Stimulated activated naive CD8-positive, alpha-beta T cell treated with anti-CD3 and anti-CD28 coated beads, Interleukin-15, Interleukin-2, amounts not matched to agents 100 ng/mL and 50 ng/mL, for 24 hours (primary cell): ENCODE measurements at regions not wholly inside any gene's neighbourhood (a gene's known extent, or its start where the extent isn't known, plus 50 kb on each side); places are given as distances from the start of the nearest gene placed in this dataset.

ENCODE experiments used
- H3K27ac Mint-ChIP-seq: one replicate; pipeline ENCODE4 v1.8.0; 2021; ENCODE audit warnings: mild to moderate bottlenecking, mixed read lengths
- H3K27me3 Mint-ChIP-seq: one replicate; pipeline ENCODE4 v1.8.0; 2021; ENCODE audit warnings: mixed read lengths
- H3K36me3 Mint-ChIP-seq: one replicate; pipeline ENCODE4 v1.8.0; 2021; ENCODE audit warnings: low read depth, mixed read lengths
- H3K4me1 Mint-ChIP-seq: one replicate; pipeline ENCODE4 v1.8.0; 2021; ENCODE audit warnings: low read depth, mixed read lengths
- H3K4me3 Mint-ChIP-seq: one replicate; pipeline ENCODE4 v1.8.0; 2021; ENCODE audit warnings: mild to moderate bottlenecking, mixed read lengths
- H3K9me3 Mint-ChIP-seq: one replicate; pipeline ENCODE4 v1.8.0; 2021; ENCODE audit warnings: mixed read lengths

DNA sequence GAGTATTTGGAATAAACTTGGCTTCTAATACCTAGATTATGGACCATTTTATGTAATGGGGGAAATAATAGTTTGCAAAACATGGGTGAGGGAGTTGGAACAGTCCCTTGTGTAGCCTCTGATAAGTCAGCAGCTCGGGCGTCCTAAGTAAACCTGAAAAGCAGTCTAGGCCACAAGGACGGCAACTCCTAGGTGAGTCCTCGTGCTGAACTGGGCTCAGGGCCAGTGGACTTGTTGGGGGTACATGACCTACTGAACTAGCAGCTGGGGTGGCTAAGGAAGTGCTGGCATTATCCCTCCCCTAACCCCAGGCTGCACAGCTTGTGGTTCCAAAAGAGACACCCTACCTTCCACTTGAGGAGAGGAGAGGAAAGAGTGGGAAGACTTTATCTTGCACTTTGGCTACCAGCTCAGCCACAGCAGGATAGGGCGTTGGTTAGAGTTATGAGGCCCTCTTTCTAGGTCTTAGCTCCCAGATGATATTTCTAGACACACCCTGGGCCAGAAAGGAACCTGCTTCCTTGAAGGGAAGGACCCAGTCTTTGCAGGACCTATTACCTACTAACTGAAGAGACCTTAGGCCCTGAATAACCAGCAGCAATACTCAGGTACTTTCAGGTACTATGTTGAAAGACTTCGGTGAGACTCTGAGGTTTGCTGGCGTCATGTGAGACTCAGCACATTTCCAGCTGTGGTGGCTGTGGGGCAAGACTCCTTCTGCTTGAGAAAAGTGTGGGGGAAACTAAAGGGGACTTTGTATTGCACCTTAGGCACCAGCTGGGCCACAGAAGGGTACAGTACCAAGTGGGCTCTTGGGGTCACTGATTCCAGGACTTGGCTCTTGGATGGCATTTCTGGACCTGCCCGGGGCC lies 71.0 kb downstream of the AQP4 start:
- Mint-ChIP-seq H3K4me3 (no peak overlapping the region), H3K4me1 (no peaks in the 10 kb centered on the region), H3K27me3 (no peaks in the 10 kb centered on the region), H3K36me3 (no peaks in the 10 kb centered on the region), H3K9me3 (peaks cover 7% of the 10 kb centered on the region), H3K27ac (no peak overlapping the region)

DNA sequence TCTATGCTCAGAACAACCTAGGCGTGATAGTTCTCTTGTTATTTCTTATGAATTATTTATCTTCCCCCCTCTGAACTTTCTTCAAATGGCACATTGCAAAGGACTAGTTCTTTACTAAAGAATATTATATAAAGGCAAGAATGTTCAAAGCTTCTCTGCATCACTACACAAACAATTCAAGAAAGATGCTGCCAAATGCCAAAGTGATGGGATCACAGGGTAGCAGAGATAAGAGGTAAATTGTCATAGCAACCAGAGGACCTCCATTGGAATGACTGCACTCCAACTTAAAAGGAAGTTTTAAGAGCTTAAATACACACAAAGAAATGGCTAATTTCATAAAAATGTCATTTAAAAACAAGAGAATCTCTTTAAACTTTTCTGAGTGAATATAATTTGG lies 72.8 kb downstream of the AQP4 start:
- H3K27me3 Mint-ChIP-seq = no peaks in the 10 kb centered on the region
- H3K4me3 Mint-ChIP-seq = no peak overlapping the region
- H3K9me3 Mint-ChIP-seq = peaks cover 3% of the 10 kb centered on the region
- no peaks in the 10 kb centered on the region for H3K36me3 Mint-ChIP-seq
- no peak overlapping the region for H3K27ac Mint-ChIP-seq
- H3K4me1 Mint-ChIP-seq = no peaks in the 10 kb centered on the region

DNA sequence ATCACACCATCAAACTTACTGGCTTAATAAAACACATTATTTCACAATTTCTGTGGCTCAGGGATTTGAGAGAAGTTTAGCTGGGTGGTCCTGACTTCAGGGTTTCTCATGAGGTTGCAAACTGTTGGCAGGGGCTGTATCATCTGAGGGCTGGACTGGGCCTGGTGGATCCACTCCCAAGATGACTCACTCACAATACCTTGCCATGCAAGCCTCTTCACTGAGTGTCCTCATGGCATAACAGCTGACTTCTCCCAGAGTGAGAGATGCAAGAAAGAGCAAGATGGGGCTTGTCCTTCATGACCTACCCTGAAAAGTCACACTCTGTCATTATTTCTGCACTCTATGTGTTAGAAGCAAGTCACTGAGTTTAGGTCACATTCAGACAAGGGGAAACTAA lies 73.8 kb downstream of the AQP4 start:
- no peaks in the 10 kb centered on the region for H3K4me1 Mint-ChIP-seq
- no peaks in the 10 kb centered on the region for H3K27me3 Mint-ChIP-seq
- peaks cover 3% of the 10 kb centered on the region for H3K9me3 Mint-ChIP-seq
- no peaks in the 10 kb centered on the region for H3K36me3 Mint-ChIP-seq
- no peak overlapping the region for H3K4me3 Mint-ChIP-seq
- H3K27ac Mint-ChIP-seq = no peak overlapping the region

DNA sequence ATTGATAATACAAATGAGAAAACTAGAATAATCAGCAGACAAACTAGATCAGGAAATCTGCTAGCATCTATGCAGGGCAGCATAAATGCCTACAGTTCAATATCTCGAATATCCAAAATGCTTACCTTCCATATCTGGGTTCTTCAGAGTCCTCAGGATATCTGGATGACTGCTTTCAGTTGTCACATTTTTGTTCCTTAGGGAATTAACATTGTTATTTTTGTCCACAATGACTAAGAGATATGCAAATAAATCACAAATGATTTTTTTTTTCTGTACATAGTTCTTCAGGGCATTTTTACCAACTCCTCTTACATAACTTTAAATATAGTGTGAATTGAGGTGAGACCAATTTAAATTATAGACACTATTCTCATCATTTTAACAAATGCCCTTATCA lies 80.9 kb downstream of the AQP4 start:
- Mint-ChIP-seq H3K4me3 (no peak overlapping the region), H3K4me1 (no peaks in the 10 kb centered on the region), H3K27me3 (no peaks in the 10 kb centered on the region), H3K36me3 (no peaks in the 10 kb centered on the region), H3K27ac (no peak overlapping the region), H3K9me3 (no peaks in the 10 kb centered on the region)

DNA sequence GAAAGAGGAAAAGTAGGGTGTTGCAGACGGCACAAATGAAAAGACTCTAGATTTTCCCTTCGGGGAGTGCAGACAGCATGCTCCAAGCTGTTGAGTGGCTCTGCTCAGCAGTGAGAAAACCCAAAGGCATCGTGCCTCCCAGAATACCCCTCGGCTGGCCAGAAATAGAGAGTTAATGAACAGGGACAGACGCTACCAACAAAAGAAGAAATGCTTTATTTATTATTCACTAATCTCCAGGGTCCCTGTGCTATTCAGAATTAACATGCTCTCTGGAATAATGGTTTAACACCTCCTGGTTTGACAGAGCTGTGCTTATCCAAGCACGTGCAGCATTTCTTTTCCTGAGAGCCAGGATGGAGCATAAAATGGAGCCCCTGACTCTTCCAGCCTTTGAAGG lies 82.3 kb downstream of the AQP4 start:
- H3K27me3 Mint-ChIP-seq = no peaks in the 10 kb centered on the region
- H3K4me3 Mint-ChIP-seq = no peak overlapping the region
- no peaks in the 10 kb centered on the region for H3K36me3 Mint-ChIP-seq

DNA sequence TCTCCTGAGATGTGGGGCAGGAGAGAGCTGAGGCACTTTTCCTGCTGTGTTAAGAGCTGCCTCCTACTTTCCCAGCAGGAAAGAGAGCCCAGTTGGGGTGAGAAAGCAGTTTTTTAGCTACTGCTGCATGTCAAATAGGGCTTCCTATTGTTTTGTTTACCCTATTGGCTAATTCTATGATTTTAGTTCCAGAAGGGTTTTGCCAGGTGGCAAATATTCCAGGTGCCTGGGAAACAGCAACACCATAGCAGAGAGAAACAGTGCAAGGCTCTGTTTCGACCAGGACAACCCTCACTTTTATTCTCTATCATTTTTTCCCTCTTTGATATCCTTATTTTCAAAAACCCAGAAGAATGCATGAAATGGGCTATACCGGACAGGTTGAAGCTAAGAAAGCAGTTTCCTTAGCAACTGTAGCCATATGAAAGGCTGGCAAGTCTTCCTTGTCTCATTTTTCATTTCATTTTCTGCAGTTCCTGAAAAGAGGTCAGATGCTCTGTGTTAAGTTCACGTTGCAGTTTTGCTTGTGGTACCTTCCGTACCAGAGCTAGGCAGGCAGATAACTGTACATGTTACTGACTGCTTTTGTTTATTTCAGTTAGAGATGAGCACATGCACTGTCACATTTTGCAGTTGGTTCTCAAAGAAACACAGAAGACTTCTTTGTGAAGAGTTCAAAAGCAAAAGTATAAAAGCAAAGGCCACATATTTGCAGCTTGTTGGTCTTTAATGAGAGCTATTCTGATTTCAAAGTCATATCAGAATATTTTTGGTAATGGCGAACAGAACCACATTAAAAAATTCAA lies 84.8 kb downstream of the AQP4 start:
- no peaks in the 10 kb centered on the region for H3K9me3 Mint-ChIP-seq
- H3K4me1 Mint-ChIP-seq = no peaks in the 10 kb centered on the region
- H3K36me3 Mint-ChIP-seq = no peaks in the 10 kb centered on the region
- H3K4me3 Mint-ChIP-seq = no peak overlapping the region
- no peaks in the 10 kb centered on the region for H3K27me3 Mint-ChIP-seq
- no peak overlapping the region for H3K27ac Mint-ChIP-seq

More for the DNA sequence above, 82.3 kb downstream of the AQP4 start:
- no peak overlapping the region for H3K27ac Mint-ChIP-seq
- H3K4me1 Mint-ChIP-seq = no peaks in the 10 kb centered on the region
- H3K9me3 Mint-ChIP-seq = no peaks in the 10 kb centered on the region

DNA sequence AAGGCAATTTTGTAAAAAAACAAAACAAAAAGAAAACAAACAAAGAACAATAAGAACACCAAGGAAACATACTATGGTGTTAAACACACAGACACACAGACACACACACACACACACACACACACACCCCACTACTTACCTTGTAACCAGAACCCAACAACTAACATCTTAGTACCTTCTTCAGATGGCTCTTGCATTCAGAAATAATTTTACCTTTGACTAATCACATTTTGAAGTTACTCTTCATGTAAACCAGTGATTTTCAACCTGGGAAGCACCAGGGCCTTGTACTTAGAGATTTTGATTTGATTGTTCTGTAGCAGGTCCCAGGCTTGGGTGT lies 87.5 kb downstream of the AQP4 start:
- Mint-ChIP-seq H3K27me3 (no peaks in the 10 kb centered on the region), H3K4me1 (no peaks in the 10 kb centered on the region), H3K27ac (no peak overlapping the region), H3K4me3 (no peak overlapping the region), H3K9me3 (no peaks in the 10 kb centered on the region), H3K36me3 (no peaks in the 10 kb centered on the region)

DNA sequence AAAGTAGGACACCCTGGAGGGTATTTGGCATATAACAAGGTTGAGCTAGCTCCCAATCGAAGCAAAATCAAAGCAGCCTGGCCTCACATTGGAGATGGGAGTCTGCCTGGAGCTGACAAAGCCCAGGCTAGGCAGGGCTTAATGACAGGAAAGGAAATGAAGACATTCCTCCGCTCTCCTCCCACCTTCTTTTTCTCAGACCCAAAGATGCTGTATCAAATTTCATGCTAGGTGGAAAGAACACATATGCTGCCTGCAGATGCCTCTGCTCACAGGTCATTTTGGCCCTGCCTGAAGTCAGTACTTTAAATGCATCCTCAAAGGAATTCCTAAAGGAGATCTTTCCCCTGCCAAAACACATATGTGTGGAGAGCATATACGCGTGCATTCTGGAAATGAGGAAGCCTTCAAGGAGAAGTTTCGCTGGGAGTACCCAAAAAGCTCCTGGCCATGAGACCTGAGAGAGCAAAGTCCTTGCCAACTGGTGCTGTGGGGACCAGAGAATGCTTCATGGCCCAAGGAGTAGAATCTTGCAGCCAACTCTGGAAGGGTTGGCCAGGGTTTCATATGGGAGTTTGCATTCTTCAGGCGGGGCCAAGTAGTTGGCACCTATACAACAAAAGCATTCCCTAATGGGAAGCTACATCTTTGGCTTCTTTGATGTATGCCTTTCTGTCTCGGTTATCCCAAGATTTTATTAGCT lies 88.0 kb downstream of the AQP4 start:
- H3K27ac Mint-ChIP-seq = no peak overlapping the region
- no peaks in the 10 kb centered on the region for H3K4me1 Mint-ChIP-seq
- H3K27me3 Mint-ChIP-seq = no peaks in the 10 kb centered on the region
- no peaks in the 10 kb centered on the region for H3K36me3 Mint-ChIP-seq
- no peak overlapping the region for H3K4me3 Mint-ChIP-seq
- no peaks in the 10 kb centered on the region for H3K9me3 Mint-ChIP-seq

DNA sequence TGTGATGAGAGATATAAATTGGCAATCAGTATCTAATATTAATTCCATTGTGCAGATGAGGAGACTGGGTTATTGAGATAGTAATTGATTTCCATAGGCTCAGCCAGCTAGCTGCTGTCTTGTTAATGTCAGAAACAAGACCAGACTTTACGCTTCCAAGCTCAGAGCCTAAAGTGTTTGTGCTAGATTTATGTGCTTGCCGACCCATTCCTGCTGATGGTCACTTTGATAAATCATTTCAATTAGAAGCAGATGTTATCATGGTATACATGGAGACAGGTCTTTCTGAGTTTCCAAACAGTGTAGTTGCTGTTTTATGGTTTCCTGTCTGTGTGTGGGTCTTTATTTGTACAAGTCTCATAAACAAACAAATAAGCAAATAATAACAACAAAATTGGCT lies 92.8 kb downstream of the AQP4 start:
- no peaks in the 10 kb centered on the region for H3K36me3 Mint-ChIP-seq
- H3K27ac Mint-ChIP-seq = no peak overlapping the region
- no peaks in the 10 kb centered on the region for H3K9me3 Mint-ChIP-seq

DNA sequence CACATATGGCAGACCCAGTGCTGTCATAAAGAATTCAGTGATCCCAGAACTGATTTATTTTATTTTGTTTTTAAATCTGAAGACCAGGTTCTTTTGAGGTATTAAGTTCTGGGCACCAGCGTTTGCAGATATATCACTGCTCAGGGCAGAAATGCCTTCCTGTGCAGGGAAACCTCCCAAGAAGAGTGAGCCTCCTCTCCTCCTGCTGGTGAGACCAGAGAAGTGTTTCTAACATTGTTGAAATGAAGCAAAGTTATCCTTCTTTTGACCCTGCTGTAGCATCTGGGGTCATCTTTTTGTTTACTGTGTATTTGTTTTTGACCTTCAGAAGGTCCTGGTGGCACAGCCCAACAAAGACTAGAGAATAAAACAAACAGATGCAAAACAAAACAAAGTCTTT lies 94.0 kb downstream of the AQP4 start:
- Mint-ChIP-seq H3K9me3 (peaks cover 5% of the 10 kb centered on the region), H3K4me3 (no peak overlapping the region), H3K36me3 (no peaks in the 10 kb centered on the region), H3K27me3 (no peaks in the 10 kb centered on the region), H3K4me1 (no peaks in the 10 kb centered on the region), H3K27ac (no peak overlapping the region)

More for the DNA sequence above, 92.8 kb downstream of the AQP4 start:
- Mint-ChIP-seq H3K27me3 (no peaks in the 10 kb centered on the region), H3K4me1 (no peaks in the 10 kb centered on the region), H3K4me3 (no peak overlapping the region)

DNA sequence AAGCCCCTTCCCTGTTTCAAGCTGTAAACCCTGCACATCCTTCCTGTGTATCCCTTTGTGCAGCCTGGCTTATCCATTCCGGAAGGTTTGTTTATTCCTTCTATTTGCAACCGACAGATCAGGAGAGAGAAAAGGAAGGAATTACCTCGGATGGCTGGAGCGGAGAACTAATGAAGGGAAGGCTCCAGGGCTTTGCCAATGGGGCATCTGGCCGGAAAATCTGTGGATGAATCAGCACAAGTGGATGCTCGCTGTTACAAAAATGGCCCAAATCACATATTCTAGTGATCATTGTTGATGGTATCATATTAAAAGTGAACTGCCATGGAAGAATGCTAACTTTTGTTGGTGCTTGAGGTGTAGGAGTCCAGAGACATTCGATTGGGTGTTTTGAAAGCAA lies 97.1 kb downstream of the AQP4 start:
- Mint-ChIP-seq H3K4me3 (no peak overlapping the region), H3K9me3 (peaks cover 5% of the 10 kb centered on the region), H3K27me3 (no peaks in the 10 kb centered on the region), H3K4me1 (no peaks in the 10 kb centered on the region), H3K36me3 (no peaks in the 10 kb centered on the region), H3K27ac (no peak overlapping the region)

DNA sequence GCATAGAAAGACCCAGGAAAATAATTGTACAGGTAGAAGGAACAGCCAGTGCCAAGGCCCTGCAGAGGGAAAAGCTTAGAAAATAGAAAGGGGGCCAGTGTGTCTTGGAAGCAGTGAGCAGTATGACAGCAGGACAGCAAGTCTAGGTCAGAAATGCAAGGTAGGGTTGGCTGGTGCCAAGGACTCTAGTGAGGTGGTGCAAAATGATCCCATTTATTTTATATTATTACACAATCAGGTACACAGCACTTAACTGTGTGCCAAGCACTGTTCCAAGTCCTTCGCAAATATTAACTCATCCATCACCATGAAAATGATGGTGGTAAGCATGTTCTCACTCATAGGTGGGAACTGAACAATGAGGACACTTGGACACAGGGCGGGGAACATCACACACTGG lies 100.0 kb downstream of the AQP4 start:
- Mint-ChIP-seq H3K36me3 (no peaks in the 10 kb centered on the region), H3K4me1 (no peaks in the 10 kb centered on the region), H3K27ac (no peak overlapping the region), H3K27me3 (no peaks in the 10 kb centered on the region), H3K4me3 (no peak overlapping the region), H3K9me3 (peaks cover 5% of the 10 kb centered on the region)

DNA sequence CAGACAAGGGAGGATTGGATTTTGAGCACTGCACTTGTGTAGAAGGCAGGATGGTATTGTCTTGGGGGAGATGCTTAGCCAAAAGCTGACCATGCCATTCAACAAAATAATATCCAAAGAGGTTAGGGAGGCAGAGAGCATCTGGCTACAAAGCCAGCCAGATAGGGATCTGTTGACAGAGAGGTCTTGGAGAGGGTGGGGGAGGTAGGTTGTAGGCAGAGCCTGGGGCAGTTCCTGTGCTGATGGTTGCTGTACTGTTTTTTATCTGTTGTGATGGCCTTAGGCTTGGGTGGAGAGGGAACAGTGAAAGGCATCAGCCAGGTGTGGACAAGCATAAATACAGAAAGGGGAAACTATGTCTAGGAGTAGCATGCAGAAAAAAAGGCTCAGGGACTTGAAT lies 100.9 kb downstream of the AQP4 start:
- H3K27ac Mint-ChIP-seq = no peak overlapping the region
- no peak overlapping the region for H3K4me3 Mint-ChIP-seq
- no peaks in the 10 kb centered on the region for H3K27me3 Mint-ChIP-seq
- no peaks in the 10 kb centered on the region for H3K36me3 Mint-ChIP-seq
- peaks cover 5% of the 10 kb centered on the region for H3K9me3 Mint-ChIP-seq
- H3K4me1 Mint-ChIP-seq = no peaks in the 10 kb centered on the region

DNA sequence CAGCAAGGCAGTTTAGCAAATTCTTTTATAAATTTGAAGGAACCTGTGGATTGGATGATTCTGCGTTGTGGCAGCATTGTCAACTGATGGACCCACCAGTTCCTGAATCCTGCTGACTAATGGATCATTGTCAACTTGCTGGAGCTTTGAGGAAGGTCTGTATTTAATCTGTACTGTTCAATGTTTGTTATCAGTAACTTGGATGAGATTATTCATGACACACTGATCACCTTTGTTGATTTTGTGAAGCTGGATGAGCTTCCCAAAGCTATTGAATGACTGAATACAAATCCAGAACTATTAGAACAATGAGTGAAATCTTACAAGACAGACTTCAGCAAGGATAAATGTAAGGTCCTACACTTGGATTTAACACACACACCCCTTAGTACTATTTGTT lies 101.3 kb downstream of the AQP4 start:
- Mint-ChIP-seq H3K4me3 (no peak overlapping the region), H3K9me3 (peaks cover 5% of the 10 kb centered on the region), H3K36me3 (no peaks in the 10 kb centered on the region), H3K27ac (no peak overlapping the region), H3K4me1 (no peaks in the 10 kb centered on the region), H3K27me3 (no peaks in the 10 kb centered on the region)

DNA sequence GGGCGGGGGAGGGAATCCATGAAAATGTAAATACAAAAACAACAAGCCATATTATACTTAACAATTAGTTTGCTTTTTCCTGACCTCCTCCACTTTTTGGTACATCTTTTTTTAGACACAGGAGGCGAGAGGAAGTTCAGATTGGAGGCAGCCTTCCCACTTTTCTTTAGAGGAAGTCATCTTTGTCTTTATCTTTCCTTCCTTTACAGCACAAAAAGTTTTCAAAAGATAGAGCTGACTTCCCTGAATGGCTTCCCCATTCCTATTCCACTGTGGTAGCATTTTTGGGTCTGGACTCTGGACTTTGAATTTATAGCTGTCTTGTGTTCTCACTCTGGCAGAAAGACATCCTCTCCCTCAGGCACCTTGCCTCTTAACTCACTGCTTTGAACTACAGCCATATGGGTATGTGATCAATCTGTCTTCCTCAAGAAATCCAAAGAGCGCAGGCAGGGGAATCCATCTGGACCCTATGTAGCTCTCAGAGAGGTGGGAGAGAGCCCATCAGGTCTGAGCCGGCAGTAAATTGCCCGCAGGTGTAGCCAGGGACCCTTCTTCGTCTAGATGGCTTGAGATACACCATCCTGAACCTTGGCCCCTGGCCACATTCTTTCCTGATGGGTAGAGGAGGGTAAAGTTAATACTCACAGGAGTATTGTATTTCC lies 101.9 kb downstream of the AQP4 start:
- Mint-ChIP-seq H3K4me1 (no peaks in the 10 kb centered on the region), H3K4me3 (no peak overlapping the region), H3K36me3 (no peaks in the 10 kb centered on the region), H3K27me3 (no peaks in the 10 kb centered on the region), H3K9me3 (peaks cover 5% of the 10 kb centered on the region), H3K27ac (no peak overlapping the region)
